ENCODE measurements at regions not wholly inside any gene's neighbourhood (a gene's known extent, or its start where the extent isn't known, plus 50 kb on each side); places are given as distances from the start of the nearest gene placed in this dataset.

- Histone ChIP-seq H2AFZ (ENCODE audit: low read length) (no peak overlapping the region), H3K36me3 (replicated peaks; ENCODE audit: insufficient read depth, low read length) (no peaks in the 10 kb centered on the region), H3K4me3 (ENCODE audit: low read length) (no peak overlapping the region), H3F3A (ENCODE audit: insufficient read depth, low read length) (peaks cover 11% of the 10 kb centered on the region), H3K9me2 (replicated peaks; ENCODE audit: insufficient read depth, low read length) (no peaks in the 10 kb centered on the region), H3K4me2 (ENCODE audit: low read depth, low read length) (no peak overlapping the region), H3K4me1 (ENCODE audit: low read length) (peaks cover 2% of the 10 kb centered on the region), H3K9ac (ENCODE audit: low read length) (no peak overlapping the region), H3K9me3 (replicated peaks; ENCODE audit: insufficient read depth, low read length) (no peaks in the 10 kb centered on the region), H3K79me2 (ENCODE audit: low read length) (no peaks in the 10 kb centered on the region), H3K27ac (ENCODE audit: low read length) (no peak overlapping the region), H3K27me3 (replicated peaks; ENCODE audit: insufficient read depth, low read length) (no peaks in the 10 kb centered on the region), H4K20me1 (ENCODE audit: insufficient read depth, low read length) (no peaks in the 10 kb centered on the region)
- DNase-seq = no peak
- TF ChIP-seq CTCF (IDR thresholded peaks at IDR 0.05; ENCODE audit: low read length) (no peak), EZH2phosphoT487 (IDR thresholded peaks at IDR 0.05; ENCODE audit: low read length) (no peak), EZH2 (optimal IDR thresholded peaks at IDR 0.05; ENCODE audit: low read depth, low read length) (no peak)
These were observed 336.9 kb upstream of the PKDCC start for GRCh38 chr2:41710944-41711343.

DNA sequence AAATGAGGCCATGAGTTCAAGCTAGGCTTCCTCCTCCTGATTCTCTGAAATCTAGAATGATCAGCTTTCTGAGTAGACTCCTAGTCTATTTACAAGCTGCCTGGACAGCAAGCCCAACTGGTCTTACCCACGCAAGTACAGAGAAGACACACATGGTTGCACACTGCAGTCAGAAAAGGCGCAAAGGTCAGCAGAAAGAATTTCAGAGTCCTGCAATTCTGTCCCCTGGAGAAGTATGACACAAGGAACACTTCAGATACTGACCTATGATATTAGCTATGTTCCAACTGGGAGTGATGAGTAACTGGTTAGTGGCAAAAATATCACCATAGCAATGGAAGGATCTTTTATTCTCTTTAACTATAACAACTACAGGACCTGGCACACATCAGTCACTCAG lies 336.1 kb upstream of the PKDCC start:
- no peak overlapping the region for H3K27ac ChIP-seq (ENCODE audit: low read length)
- no peaks in the 10 kb centered on the region for H3K27me3 ChIP-seq (replicated peaks; ENCODE audit: insufficient read depth, low read length)
- no peak overlapping the region for H3K9ac ChIP-seq (ENCODE audit: low read length)
- no peaks in the 10 kb centered on the region for H3K9me2 ChIP-seq (replicated peaks; ENCODE audit: insufficient read depth, low read length)
- no peaks in the 10 kb centered on the region for H3K9me3 ChIP-seq (replicated peaks; ENCODE audit: insufficient read depth, low read length)
- no peak overlapping the region for H2AFZ ChIP-seq (ENCODE audit: low read length)
- no peak overlapping the region for H3K4me2 ChIP-seq (ENCODE audit: low read depth, low read length)
- TF ChIP-seq EZH2 (optimal IDR thresholded peaks at IDR 0.05; ENCODE audit: low read depth, low read length) = no peak
- no peak for TF ChIP-seq CTCF (IDR thresholded peaks at IDR 0.05; ENCODE audit: low read length)
- no peak for TF ChIP-seq EZH2phosphoT487 (IDR thresholded peaks at IDR 0.05; ENCODE audit: low read length)
- no peaks in the 10 kb centered on the region for H3K79me2 ChIP-seq (ENCODE audit: low read length)
- H3K4me3 ChIP-seq (ENCODE audit: low read length) = no peak overlapping the region
- H3K4me1 ChIP-seq (ENCODE audit: low read length) = peaks cover 9% of the 10 kb centered on the region
- H3F3A ChIP-seq (ENCODE audit: insufficient read depth, low read length) = peaks cover 14% of the 10 kb centered on the region
- no peaks in the 10 kb centered on the region for H3K36me3 ChIP-seq (replicated peaks; ENCODE audit: insufficient read depth, low read length)
- no peak for DNase-seq
- H4K20me1 ChIP-seq (ENCODE audit: insufficient read depth, low read length) = no peaks in the 10 kb centered on the region

DNA sequence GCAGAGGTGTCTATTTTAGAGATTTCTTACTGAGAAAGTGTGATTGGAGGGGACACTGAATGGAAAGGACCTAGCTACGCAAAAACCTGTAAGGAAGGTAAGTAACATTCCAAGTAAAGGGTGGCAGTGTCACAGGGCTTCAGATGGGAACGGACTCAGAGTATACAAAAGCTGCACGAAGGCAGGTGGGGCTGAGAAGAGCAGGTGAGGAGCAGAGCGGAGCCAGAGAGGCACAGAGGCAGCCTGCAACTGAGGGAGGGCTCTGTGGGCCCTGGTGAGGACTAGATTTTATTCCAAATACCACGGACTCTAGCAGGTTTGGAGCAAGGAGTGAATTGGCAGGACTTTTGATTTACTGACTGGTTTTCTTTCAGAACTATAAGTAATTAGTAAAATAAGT lies 331.3 kb upstream of the PKDCC start:
- Histone ChIP-seq H3K4me2 (ENCODE audit: low read depth, low read length) (no peak overlapping the region), H3K27ac (ENCODE audit: low read length) (no peak overlapping the region), H2AFZ (ENCODE audit: low read length) (0 out of 2 replicates have a peak overlapping the region, but pooled peaks have one; percentile 14), H3K9me2 (replicated peaks; ENCODE audit: insufficient read depth, low read length) (no peaks in the 10 kb centered on the region), H4K20me1 (ENCODE audit: insufficient read depth, low read length) (no peaks in the 10 kb centered on the region), H3K36me3 (replicated peaks; ENCODE audit: insufficient read depth, low read length) (no peaks in the 10 kb centered on the region), H3K9ac (ENCODE audit: low read length) (no peak overlapping the region), H3K79me2 (ENCODE audit: low read length) (no peaks in the 10 kb centered on the region), H3K4me3 (ENCODE audit: low read length) (no peak overlapping the region), H3K27me3 (replicated peaks; ENCODE audit: insufficient read depth, low read length) (no peaks in the 10 kb centered on the region), H3F3A (ENCODE audit: insufficient read depth, low read length) (peaks cover 14% of the 10 kb centered on the region), H3K4me1 (ENCODE audit: low read length) (peaks cover 21% of the 10 kb centered on the region), H3K9me3 (replicated peaks; ENCODE audit: insufficient read depth, low read length) (no peaks in the 10 kb centered on the region)
- TF ChIP-seq CTCF (IDR thresholded peaks at IDR 0.05; ENCODE audit: low read length) (no peak), EZH2phosphoT487 (IDR thresholded peaks at IDR 0.05; ENCODE audit: low read length) (no peak), EZH2 (optimal IDR thresholded peaks at IDR 0.05; ENCODE audit: low read depth, low read length) (no peak)
- no peak for DNase-seq

All from MM.1S (cell line).